Loucy (cell line): ENCODE measurements at regions not wholly inside any gene's neighbourhood (a gene's known extent, or its start where the extent isn't known, plus 50 kb on each side); places are given as distances from the start of the nearest gene placed in this dataset.

ENCODE experiments used
- H2AFZ ChIP-seq: fragments of 200-600 bp; sonication (generic); 2 replicates; pipeline ENCODE4 v1.6.0; 2016; ENCODE audit warnings: antibody characterized with exemption, mild to moderate bottlenecking, low read length, moderate library complexity
- H3F3A ChIP-seq: fragments of 200-600 bp; 2 replicates; pipeline ENCODE4 v1.6.0; 2016; ENCODE audit warnings: antibody characterized with exemption, low read depth, mild to moderate bottlenecking
- H3K27me3 ChIP-seq: fragments of 200-600 bp; sonication (generic); 2 replicates; pipeline ENCODE4 v1.6.1; 2014; ENCODE audit warnings: low read length, mild to moderate bottlenecking; ENCODE audit not compliant: insufficient read depth, poor library complexity, severe bottlenecking
- H3K36me3 ChIP-seq: fragments of 200-600 bp; sonication (generic); 2 replicates; pipeline ENCODE4 v1.6.1; 2016; ENCODE audit warnings: low read length; ENCODE audit not compliant: insufficient read depth
- H3K4me1 ChIP-seq: fragments of 200-600 bp; sonication (generic); 2 replicates; pipeline ENCODE4 v1.5.1; 2014; ENCODE audit warnings: low read length, mild to moderate bottlenecking; ENCODE audit not compliant: insufficient read depth, poor library complexity, severe bottlenecking
- H3K4me2 ChIP-seq: fragments of 200-600 bp; sonication (generic); 2 replicates; pipeline ENCODE4 v1.6.0; 2014; ENCODE audit warnings: antibody characterized with exemption, low read length, low read depth, mild to moderate bottlenecking; ENCODE audit not compliant: poor library complexity, severe bottlenecking
- H3K4me3 ChIP-seq: fragments of 200-600 bp; sonication (generic); 2 replicates; pipeline ENCODE4 v1.5.1; 2014; ENCODE audit warnings: low read length, mild to moderate bottlenecking, mixed read lengths; ENCODE audit not compliant: poor library complexity, severe bottlenecking
- H3K79me2 ChIP-seq: fragments of 200-600 bp; sonication (generic); 2 replicates; pipeline ENCODE4 v1.6.1; 2014; ENCODE audit warnings: low read length; ENCODE audit not compliant: insufficient read depth
- H3K9ac ChIP-seq: fragments of 200-600 bp; sonication (generic); 2 replicates; pipeline ENCODE4 v1.6.0; 2014; ENCODE audit warnings: mild to moderate bottlenecking, low read depth, low read length, moderate library complexity; ENCODE audit not compliant: poor library complexity, severe bottlenecking
- H3K9me2 ChIP-seq: fragments of 200-600 bp; sonication (generic); replicated peaks from 2 replicates; pipeline ENCODE4 v1.6.1; 2016; ENCODE audit warnings: low read depth, low read length, mixed read lengths
- H3K9me3 ChIP-seq: fragments of 200-600 bp; sonication (generic); 2 replicates; pipeline ENCODE4 v1.6.1; 2014; ENCODE audit warnings: mild to moderate bottlenecking, antibody characterized with exemption, low read length, low read depth; ENCODE audit not compliant: insufficient read depth
- H4K20me1 ChIP-seq: fragments of 200-600 bp; sonication (generic); 2 replicates; pipeline ENCODE4 v1.6.0; 2014; ENCODE audit warnings: antibody characterized with exemption, low read length, mild to moderate bottlenecking; ENCODE audit not compliant: insufficient read depth, poor library complexity, severe bottlenecking
- EZH2phosphoT487 ChIP-seq: fragments of 200-600 bp; IDR thresholded peaks from 2 replicates; pipeline ENCODE4 v1.6.1; 2018; ENCODE audit warnings: antibody characterized with exemption, mild to moderate bottlenecking, moderate library complexity, borderline replicate concordance
- TF ChIP-seq, protein P1 (sequence below): fragments of 200-600 bp; sonication (generic); conservative IDR thresholded peaks from 2 replicates; pipeline ENCODE4 v1.5.1; 2014; ENCODE audit warnings: mild to moderate bottlenecking, antibody characterized with exemption, low read length

GRCh38 chr2:181822097-181822496 lies 69.4 kb upstream of the ITPRID2 start:
- H3K36me3 ChIP-seq, result no peaks in the 10 kb centered on the region
- no peak overlapping the region for H3K4me3 ChIP-seq
- H3F3A ChIP-seq, result peaks cover 5% of the 10 kb centered on the region; the same call in 1 of the 2 replicates
- H2AFZ ChIP-seq, result no peak overlapping the region
- H3K9me3 ChIP-seq, result no peaks in the 10 kb centered on the region
- H3K4me2 ChIP-seq, result no peak overlapping the region
- peaks cover 40% of the 10 kb centered on the region for H3K4me1 ChIP-seq
- H3K9ac ChIP-seq, result no peak overlapping the region
- no peaks in the 10 kb centered on the region for H3K9me2 ChIP-seq
- no peaks in the 10 kb centered on the region for H3K79me2 ChIP-seq
- no peaks in the 10 kb centered on the region for H4K20me1 ChIP-seq
- H3K27me3 ChIP-seq, result no peaks in the 10 kb centered on the region
- TF ChIP-seq, protein P1, sequence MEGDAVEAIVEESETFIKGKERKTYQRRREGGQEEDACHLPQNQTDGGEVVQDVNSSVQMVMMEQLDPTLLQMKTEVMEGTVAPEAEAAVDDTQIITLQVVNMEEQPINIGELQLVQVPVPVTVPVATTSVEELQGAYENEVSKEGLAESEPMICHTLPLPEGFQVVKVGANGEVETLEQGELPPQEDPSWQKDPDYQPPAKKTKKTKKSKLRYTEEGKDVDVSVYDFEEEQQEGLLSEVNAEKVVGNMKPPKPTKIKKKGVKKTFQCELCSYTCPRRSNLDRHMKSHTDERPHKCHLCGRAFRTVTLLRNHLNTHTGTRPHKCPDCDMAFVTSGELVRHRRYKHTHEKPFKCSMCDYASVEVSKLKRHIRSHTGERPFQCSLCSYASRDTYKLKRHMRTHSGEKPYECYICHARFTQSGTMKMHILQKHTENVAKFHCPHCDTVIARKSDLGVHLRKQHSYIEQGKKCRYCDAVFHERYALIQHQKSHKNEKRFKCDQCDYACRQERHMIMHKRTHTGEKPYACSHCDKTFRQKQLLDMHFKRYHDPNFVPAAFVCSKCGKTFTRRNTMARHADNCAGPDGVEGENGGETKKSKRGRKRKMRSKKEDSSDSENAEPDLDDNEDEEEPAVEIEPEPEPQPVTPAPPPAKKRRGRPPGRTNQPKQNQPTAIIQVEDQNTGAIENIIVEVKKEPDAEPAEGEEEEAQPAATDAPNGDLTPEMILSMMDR, result no peak
- TF ChIP-seq EZH2phosphoT487, result no peak

DNA sequence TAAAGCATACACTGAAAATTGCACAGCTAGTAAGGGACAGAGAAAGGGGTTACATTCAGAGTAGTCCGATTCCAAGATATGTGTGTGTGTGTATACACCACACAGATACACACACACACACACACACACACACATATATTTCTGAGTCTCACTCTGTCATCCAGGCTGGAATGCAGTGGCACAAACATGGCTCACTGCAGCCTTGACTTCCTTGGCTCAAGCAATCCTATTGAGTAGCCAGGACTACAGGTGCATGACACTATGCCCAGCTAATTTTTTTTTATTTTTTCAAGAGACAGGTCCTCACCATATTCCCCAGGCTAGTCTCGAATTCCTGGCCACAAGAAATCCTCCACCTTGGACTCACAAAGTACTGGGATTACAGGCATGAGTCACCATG lies 68.1 kb upstream of the ITPRID2 start:
- H3K9me3 ChIP-seq, result no peaks in the 10 kb centered on the region
- no peak overlapping the region for H3K9ac ChIP-seq
- peaks cover 5% of the 10 kb centered on the region; the same call in 1 of the 2 replicates for H3F3A ChIP-seq
- H3K27me3 ChIP-seq, result no peaks in the 10 kb centered on the region
- H4K20me1 ChIP-seq, result no peaks in the 10 kb centered on the region
- H3K79me2 ChIP-seq, result no peaks in the 10 kb centered on the region
- no peak overlapping the region for H2AFZ ChIP-seq
- no peaks in the 10 kb centered on the region for H3K9me2 ChIP-seq
- no peak overlapping the region for H3K4me2 ChIP-seq
- peaks cover 40% of the 10 kb centered on the region for H3K4me1 ChIP-seq
- TF ChIP-seq, protein P1, result no peak
- no peak for TF ChIP-seq EZH2phosphoT487
- no peak overlapping the region for H3K4me3 ChIP-seq
- H3K36me3 ChIP-seq, result no peaks in the 10 kb centered on the region

DNA sequence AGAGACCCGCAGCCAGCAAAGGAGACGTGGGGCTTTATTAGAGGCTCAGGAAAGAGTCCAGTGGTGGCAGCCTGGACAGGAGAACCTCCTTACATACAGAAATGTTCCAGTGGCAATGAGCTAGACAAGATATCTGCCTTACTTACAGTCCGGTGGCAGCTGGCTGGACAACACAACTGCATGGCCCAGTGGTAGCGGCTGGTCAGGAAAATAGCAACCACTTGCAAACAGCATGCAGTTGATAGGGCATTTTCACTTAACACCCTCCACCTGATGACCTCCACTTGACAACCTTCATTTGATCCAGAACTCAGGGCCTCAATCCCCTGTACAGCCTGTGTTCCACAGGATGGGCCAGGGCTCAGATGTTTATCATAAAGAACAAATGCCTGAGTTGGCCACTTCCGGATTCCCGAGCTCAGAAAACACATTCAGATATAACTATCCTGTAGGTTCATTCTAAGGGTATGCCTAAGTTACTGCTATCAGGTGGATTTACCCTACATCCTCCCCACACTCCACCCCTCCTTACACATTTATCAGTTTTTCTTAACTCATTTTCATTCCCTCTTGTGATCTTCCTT lies 63.3 kb upstream of the ITPRID2 start:
- Histone ChIP-seq H3K9me2 (no peaks in the 10 kb centered on the region), H3K4me1 (peaks cover 13% of the 10 kb centered on the region), H3K4me3 (no peak overlapping the region), H2AFZ (no peak overlapping the region), H3K9me3 (no peaks in the 10 kb centered on the region), H3K79me2 (no peaks in the 10 kb centered on the region), H3F3A (no peaks in the 10 kb centered on the region), H3K4me2 (no peak overlapping the region), H3K27me3 (no peaks in the 10 kb centered on the region), H3K9ac (no peak overlapping the region), H4K20me1 (no peaks in the 10 kb centered on the region), H3K36me3 (no peaks in the 10 kb centered on the region)
- TF ChIP-seq EZH2phosphoT487, result no peak
- TF ChIP-seq, protein P1, result no peak
